GM06990 (cell line): ENCODE measurements at regions not wholly inside any gene's neighbourhood (a gene's known extent, or its start where the extent isn't known, plus 50 kb on each side); places are given as distances from the start of the nearest gene placed in this dataset.

Experiments
- DNase-seq: peaks from one replicate; pipeline ENCODE4 v3.0.0-alpha.2; 2011; ENCODE audit not compliant: insufficient read length; ENCODE audit errors: extremely low read depth
- H3K27me3 ChIP-seq: replicated peaks from 2 replicates; pipeline ENCODE4 v1.6.0; 2011; ENCODE audit warnings: low read length; ENCODE audit not compliant: control insufficient read depth, insufficient read depth
- H3K36me3 ChIP-seq: 2 replicates; pipeline ENCODE4 v1.5.1; 2011; ENCODE audit warnings: low read length; ENCODE audit not compliant: control insufficient read depth, insufficient read depth
- H3K4me3 ChIP-seq: replicated peaks from 2 replicates; pipeline ENCODE4 v1.5.1; 2011; ENCODE audit warnings: low read depth, mild to moderate bottlenecking, control low read depth, low read length
- CTCF ChIP-seq: IDR thresholded peaks from 2 replicates; pipeline ENCODE4 v1.5.1; 2011; ENCODE audit warnings: low read length, control low read depth, mild to moderate bottlenecking, inconsistent platforms; ENCODE audit not compliant: insufficient read depth, poor library complexity, severe bottlenecking

GRCh38 chr7:7118822-7119221, 63.5 kb upstream of the C1GALT1 start:
- Histone ChIP-seq H3K36me3 (no peaks in the 10 kb centered on the region), H3K4me3 (no peak overlapping the region), H3K27me3 (no peaks in the 10 kb centered on the region)
- no peak for DNase-seq
- TF ChIP-seq CTCF, result no peak

- Histone ChIP-seq H3K36me3 (no peaks in the 10 kb centered on the region), H3K4me3 (no peak overlapping the region), H3K27me3 (no peaks in the 10 kb centered on the region)
- no peak for DNase-seq
- no peak for TF ChIP-seq CTCF
Measured at GRCh38 chr7:7119729-7120128, 62.6 kb upstream of the C1GALT1 start.

GRCh38 chr7:7122033-7122478, 60.3 kb upstream of the C1GALT1 start:
- DNase-seq, result no peak
- TF ChIP-seq CTCF, result no peak
- no peaks in the 10 kb centered on the region for H3K27me3 ChIP-seq
- H3K36me3 ChIP-seq, result no peaks in the 10 kb centered on the region
- H3K4me3 ChIP-seq, result no peak overlapping the region

GRCh38 chr7:7122701-7123281, 59.6 kb upstream of the C1GALT1 start:
- no peak for DNase-seq
- Histone ChIP-seq H3K27me3 (no peaks in the 10 kb centered on the region), H3K4me3 (no peak overlapping the region), H3K36me3 (no peaks in the 10 kb centered on the region)
- no peak for TF ChIP-seq CTCF

- Histone ChIP-seq H3K4me3 (no peak overlapping the region), H3K27me3 (no peaks in the 10 kb centered on the region), H3K36me3 (no peaks in the 10 kb centered on the region)
- TF ChIP-seq CTCF, result no peak
- DNase-seq, result no peak
Measured at GRCh38 chr7:7125963-7126362, 56.4 kb upstream of the C1GALT1 start.

- H3K36me3 ChIP-seq, result no peaks in the 10 kb centered on the region
- TF ChIP-seq CTCF, result no peak
- no peak for DNase-seq
- no peaks in the 10 kb centered on the region for H3K27me3 ChIP-seq
- no peak overlapping the region for H3K4me3 ChIP-seq
Measured at GRCh38 chr7:7127773-7128172, 54.6 kb upstream of the C1GALT1 start.
